HL-60 (cell line): ENCODE measurements at regions not wholly inside any gene's neighbourhood (a gene's known extent, or its start where the extent isn't known, plus 50 kb on each side); places are given as distances from the start of the nearest gene placed in this dataset.
"Not testable (repeated sequence)": the region's sequence is repeated elsewhere in the genome, so short reads cannot be mapped to it uniquely, and the experiment has no call there.

Experiments
- DNase-seq, 2 experiments: peaks; one replicate each; pipeline ENCODE4 v3.0.0-alpha.2; 2010 to 2020; ENCODE audit warnings: low read depth in 1 of 2, low spot score in 1 of 2
- H3K27ac ChIP-seq: fragments of 250-450 bp; sonication (Bioruptor Pico); replicated peaks from 2 replicates; pipeline ENCODE4 v1.5.1; 2020; ENCODE audit warnings: mild to moderate bottlenecking, moderate library complexity
- H3K27me3 ChIP-seq: fragments of 250-450 bp; sonication (Bioruptor Pico); 2 replicates; pipeline ENCODE4 v1.5.1; 2021; ENCODE audit warnings: mild to moderate bottlenecking, moderate library complexity; ENCODE audit not compliant: insufficient read depth, poor library complexity, severe bottlenecking
- H3K4me3 ChIP-seq: replicated peaks from 2 replicates; pipeline ENCODE4 v1.5.1; 2011; ENCODE audit warnings: mild to moderate bottlenecking, control low read depth, low read length; ENCODE audit not compliant: insufficient read depth
- GABPA ChIP-seq: IDR thresholded peaks from 2 replicates; pipeline ENCODE4 v1.6.1; 2012; ENCODE audit warnings: low read depth
- POLR2AphosphoS5 ChIP-seq: IDR thresholded peaks from 2 replicates; pipeline ENCODE4 v1.6.1; 2012; ENCODE audit warnings: low read depth
- SPI1 ChIP-seq: IDR thresholded peaks from 2 replicates; pipeline ENCODE4 v1.6.1; 2012; ENCODE audit warnings: low read depth, mild to moderate bottlenecking, borderline replicate concordance
- TF ChIP-seq, protein P1 (sequence below): IDR thresholded peaks from one replicate; pipeline ENCODE4 v1.5.1; 2011; ENCODE audit warnings: low read length, control low read depth, inconsistent platforms; ENCODE audit not compliant: insufficient read depth
- TF ChIP-seq, protein P2 (sequence below): IDR thresholded peaks from 2 replicates; pipeline ENCODE4 v1.6.1; 2012; ENCODE audit warnings: low read depth; ENCODE audit not compliant: insufficient replicate concordance

DNA sequence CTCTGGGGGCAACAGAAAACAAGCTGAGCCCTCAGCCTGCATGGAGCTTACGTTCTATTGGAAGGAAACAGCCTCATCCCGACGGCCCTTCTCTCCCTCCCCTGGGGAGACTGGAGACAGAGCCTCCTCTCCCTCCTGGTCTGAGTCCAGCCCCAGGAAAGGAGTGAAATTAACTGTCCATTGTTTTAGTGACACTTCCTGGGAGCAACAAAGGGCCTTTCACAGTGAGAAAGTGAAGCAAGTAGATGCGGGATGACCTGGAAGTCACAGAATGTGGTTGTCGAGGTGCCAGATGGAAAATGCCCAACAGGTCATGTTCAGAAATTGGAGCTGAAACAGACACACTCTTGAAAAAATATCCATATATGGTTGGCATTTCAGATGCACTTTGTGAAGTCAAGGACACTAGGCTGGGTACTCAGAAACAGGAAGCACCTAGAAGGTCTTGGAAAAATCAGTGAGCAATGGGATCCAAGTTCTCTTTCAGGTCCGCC is 77.8 kb downstream of the TFAP2C start:
- no peak for DNase-seq
- H3K4me3 ChIP-seq: no peak overlapping the region
- TF ChIP-seq, protein P1, sequence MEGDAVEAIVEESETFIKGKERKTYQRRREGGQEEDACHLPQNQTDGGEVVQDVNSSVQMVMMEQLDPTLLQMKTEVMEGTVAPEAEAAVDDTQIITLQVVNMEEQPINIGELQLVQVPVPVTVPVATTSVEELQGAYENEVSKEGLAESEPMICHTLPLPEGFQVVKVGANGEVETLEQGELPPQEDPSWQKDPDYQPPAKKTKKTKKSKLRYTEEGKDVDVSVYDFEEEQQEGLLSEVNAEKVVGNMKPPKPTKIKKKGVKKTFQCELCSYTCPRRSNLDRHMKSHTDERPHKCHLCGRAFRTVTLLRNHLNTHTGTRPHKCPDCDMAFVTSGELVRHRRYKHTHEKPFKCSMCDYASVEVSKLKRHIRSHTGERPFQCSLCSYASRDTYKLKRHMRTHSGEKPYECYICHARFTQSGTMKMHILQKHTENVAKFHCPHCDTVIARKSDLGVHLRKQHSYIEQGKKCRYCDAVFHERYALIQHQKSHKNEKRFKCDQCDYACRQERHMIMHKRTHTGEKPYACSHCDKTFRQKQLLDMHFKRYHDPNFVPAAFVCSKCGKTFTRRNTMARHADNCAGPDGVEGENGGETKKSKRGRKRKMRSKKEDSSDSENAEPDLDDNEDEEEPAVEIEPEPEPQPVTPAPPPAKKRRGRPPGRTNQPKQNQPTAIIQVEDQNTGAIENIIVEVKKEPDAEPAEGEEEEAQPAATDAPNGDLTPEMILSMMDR: no peak
- no peak for TF ChIP-seq SPI1
- H3K27me3 ChIP-seq: no peaks in the 10 kb centered on the region
- no peak overlapping the region for H3K27ac ChIP-seq

DNA sequence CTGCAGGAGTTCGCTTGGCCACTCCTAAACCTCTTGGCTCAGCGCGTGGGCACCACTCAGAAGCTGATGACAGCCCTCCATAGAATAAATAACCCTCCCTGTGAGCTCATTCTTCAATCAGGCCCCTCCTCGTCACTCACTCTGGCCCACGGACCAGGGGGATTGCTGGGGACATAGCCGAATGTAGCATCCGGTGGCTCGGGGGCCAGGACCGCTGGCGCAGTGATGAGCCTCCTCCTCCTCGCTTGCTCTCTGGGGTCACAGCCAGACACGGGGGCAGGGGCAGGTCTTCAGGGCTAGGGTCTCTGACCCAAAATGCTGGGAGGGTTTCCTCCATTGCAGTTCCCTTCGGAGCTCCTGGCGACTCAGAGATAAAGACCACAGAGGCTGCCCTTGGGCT is 79.9 kb downstream of the TFAP2C start:
- Histone ChIP-seq H3K27ac (no peak overlapping the region), H3K4me3 (no peak overlapping the region), H3K27me3 (no peaks in the 10 kb centered on the region)
- DNase-seq: no peak
- TF ChIP-seq, protein P1: no peak
- no peak for TF ChIP-seq SPI1
- TF ChIP-seq POLR2AphosphoS5: no peak
- TF ChIP-seq, protein P2, sequence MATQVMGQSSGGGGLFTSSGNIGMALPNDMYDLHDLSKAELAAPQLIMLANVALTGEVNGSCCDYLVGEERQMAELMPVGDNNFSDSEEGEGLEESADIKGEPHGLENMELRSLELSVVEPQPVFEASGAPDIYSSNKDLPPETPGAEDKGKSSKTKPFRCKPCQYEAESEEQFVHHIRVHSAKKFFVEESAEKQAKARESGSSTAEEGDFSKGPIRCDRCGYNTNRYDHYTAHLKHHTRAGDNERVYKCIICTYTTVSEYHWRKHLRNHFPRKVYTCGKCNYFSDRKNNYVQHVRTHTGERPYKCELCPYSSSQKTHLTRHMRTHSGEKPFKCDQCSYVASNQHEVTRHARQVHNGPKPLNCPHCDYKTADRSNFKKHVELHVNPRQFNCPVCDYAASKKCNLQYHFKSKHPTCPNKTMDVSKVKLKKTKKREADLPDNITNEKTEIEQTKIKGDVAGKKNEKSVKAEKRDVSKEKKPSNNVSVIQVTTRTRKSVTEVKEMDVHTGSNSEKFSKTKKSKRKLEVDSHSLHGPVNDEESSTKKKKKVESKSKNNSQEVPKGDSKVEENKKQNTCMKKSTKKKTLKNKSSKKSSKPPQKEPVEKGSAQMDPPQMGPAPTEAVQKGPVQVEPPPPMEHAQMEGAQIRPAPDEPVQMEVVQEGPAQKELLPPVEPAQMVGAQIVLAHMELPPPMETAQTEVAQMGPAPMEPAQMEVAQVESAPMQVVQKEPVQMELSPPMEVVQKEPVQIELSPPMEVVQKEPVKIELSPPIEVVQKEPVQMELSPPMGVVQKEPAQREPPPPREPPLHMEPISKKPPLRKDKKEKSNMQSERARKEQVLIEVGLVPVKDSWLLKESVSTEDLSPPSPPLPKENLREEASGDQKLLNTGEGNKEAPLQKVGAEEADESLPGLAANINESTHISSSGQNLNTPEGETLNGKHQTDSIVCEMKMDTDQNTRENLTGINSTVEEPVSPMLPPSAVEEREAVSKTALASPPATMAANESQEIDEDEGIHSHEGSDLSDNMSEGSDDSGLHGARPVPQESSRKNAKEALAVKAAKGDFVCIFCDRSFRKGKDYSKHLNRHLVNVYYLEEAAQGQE: no peak
- TF ChIP-seq GABPA: no peak

DNA sequence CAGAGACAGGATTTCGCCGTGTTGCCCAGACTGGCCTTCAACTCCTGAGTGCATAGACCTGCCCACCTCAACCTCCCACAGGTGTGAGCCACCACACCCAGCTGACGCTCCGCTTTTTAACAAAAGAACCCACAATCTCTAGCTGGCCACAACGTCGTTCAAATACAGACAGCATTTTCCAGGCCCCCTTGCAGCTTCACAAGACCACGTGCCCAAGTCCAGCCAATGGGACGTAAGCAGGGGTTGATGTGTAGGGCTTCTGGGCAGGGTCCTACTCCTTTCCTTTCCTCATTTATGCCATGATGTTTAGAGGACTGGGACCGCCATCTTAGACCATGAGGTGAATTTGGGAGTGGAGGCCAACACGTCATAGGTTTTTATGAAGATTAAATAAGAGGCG is 81.0 kb downstream of the TFAP2C start:
- TF ChIP-seq, protein P1: no peak
- TF ChIP-seq GABPA: no peak
- TF ChIP-seq SPI1: no peak
- Histone ChIP-seq H3K4me3 (no peak overlapping the region), H3K27ac (no peak overlapping the region), H3K27me3 (no peaks in the 10 kb centered on the region)
- DNase-seq: no peak

DNA sequence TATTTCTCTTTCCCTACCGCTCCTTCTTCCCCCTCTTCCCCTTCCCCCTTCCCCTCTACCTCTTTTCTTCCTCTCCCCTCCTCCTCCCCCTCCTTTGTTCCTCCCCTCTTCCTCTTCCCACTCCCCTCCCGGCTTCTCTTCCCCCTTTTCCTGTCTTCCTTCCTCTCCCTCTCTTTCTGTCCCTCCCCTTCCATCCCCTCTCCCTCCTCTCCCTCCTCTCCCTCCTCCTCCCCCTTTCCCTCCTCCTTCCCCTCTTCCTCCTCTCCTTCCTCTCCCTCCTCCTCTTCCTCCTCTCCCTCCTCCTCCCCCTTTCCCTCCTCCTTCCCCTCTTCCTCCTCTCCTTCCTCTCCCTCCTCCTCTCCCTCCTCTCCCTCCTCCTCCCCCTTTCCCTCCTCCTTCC is 81.5 kb downstream of the TFAP2C start:
- not testable (repeated sequence) for H3K27me3 ChIP-seq, H3K27ac ChIP-seq, H3K4me3 ChIP-seq, DNase-seq

DNA sequence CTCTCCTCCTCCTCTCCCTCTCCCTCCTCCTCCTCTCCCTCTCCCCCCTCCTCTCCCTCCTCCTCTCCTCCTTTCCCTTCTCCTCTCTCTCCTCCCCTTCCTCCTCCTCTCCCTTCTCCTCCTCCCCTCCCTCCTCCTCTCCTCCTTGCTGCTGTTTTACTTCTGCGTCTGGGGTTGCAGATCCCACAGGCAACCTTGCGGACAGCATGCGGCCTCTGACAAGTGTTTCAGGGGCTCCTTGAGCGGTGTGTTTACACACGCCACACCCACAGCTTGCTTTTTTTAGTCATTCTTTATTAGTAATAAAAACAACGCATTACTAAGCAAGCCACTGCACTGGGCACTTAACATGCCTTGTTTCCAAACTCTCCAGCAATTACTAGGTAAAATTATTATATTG is 81.9 kb downstream of the TFAP2C start:
- no peak for DNase-seq
- Histone ChIP-seq H3K27ac (no peak overlapping the region), H3K27me3 (no peaks in the 10 kb centered on the region), H3K4me3 (no peak overlapping the region)
- TF ChIP-seq, protein P2: no peak
- TF ChIP-seq POLR2AphosphoS5 (no peak), GABPA (no peak), SPI1 (no peak)
- TF ChIP-seq, protein P1: no peak
